Fibroblast of lung (primary cell): ENCODE measurements at regions not wholly inside any gene's neighbourhood (a gene's known extent, or its start where the extent isn't known, plus 50 kb on each side); places are given as distances from the start of the nearest gene placed in this dataset.

ENCODE experiments used
- DNase-seq, 2 donors: peaks; one replicate each; pipeline versions ENCODE4 v3.0.0 to v3.0.0-alpha.2; 2010; ENCODE audit warnings: low read depth in 2 of 2
- H2AFZ ChIP-seq: 2 replicates; pipeline ENCODE4 v1.5.1; 2012; ENCODE audit warnings: low read length, control low read depth, inconsistent platforms
- H3K27ac ChIP-seq: 2 replicates; pipeline ENCODE4 v1.5.1; 2011; ENCODE audit warnings: low read length, control low read depth; ENCODE audit not compliant: insufficient read depth
- H3K27me3 ChIP-seq: 2 replicates; pipeline ENCODE4 v1.5.1; 2011; ENCODE audit warnings: mild to moderate bottlenecking, low read length; ENCODE audit not compliant: control insufficient read depth, insufficient read depth
- H3K36me3 ChIP-seq: 2 replicates; pipeline ENCODE4 v1.5.1; 2011; ENCODE audit warnings: low read length; ENCODE audit not compliant: control insufficient read depth, insufficient read depth
- H3K4me1 ChIP-seq: 2 replicates; pipeline ENCODE4 v1.5.1; 2011; ENCODE audit warnings: low read length; ENCODE audit not compliant: control insufficient read depth, insufficient read depth; ENCODE audit errors: extremely low read depth
- H3K4me2 ChIP-seq: 2 replicates; pipeline ENCODE4 v1.5.1; 2011; ENCODE audit warnings: low read length, control low read depth; ENCODE audit not compliant: insufficient read depth; ENCODE audit errors: extremely low read depth
- H3K4me3 ChIP-seq, 4 experiments: fragments of 200-600 bp in 1 of 4; sonication (generic) in 1 of 4; replicated peaks in 1 of 4; 2 replicates each; pipeline ENCODE4 v1.5.1; 2011 to 2016; ENCODE audit warnings: low read length in 4 of 4, low read depth in 3 of 4, mild to moderate bottlenecking in 3 of 4, control low read depth in 2 of 4, inconsistent platforms in 1 of 4, mixed read lengths in 1 of 4; ENCODE audit not compliant: insufficient read depth in 1 of 4; ENCODE audit errors: control extremely low read depth in 1 of 4
- H3K79me2 ChIP-seq: 2 replicates; pipeline ENCODE4 v1.5.1; 2012; ENCODE audit warnings: mild to moderate bottlenecking, low read length, inconsistent platforms; ENCODE audit not compliant: control insufficient read depth, insufficient read depth
- H3K9ac ChIP-seq: 2 replicates; pipeline ENCODE4 v1.5.1; 2011; ENCODE audit warnings: mild to moderate bottlenecking, low read length, control low read depth; ENCODE audit not compliant: insufficient read depth
- H3K9me3 ChIP-seq: 2 replicates; pipeline ENCODE4 v1.5.1; 2012; ENCODE audit warnings: low read depth, low read length; ENCODE audit not compliant: control insufficient read depth, insufficient read depth
- H4K20me1 ChIP-seq: 2 replicates; pipeline ENCODE4 v1.5.1; 2011; ENCODE audit warnings: low read length; ENCODE audit not compliant: control insufficient read depth, insufficient read depth; ENCODE audit errors: extremely low read depth
- EZH2 ChIP-seq: IDR thresholded peaks from 2 replicates; pipeline ENCODE4 v1.5.1; 2012; ENCODE audit warnings: low read length, control low read depth, mild to moderate bottlenecking; ENCODE audit errors: missing control alignments
- TF ChIP-seq, protein P1 (sequence below), 2 donors: IDR thresholded peaks in 1 of 2; conservative IDR thresholded peaks in 1 of 2; 1 replicate in 1 of 2; 2 replicates in 1 of 2; pipeline ENCODE4 v1.5.1; 2011 to 2012; ENCODE audit warnings: low read length in 2 of 2, control low read depth in 1 of 2, inconsistent platforms in 1 of 2, low read depth in 1 of 2, mild to moderate bottlenecking in 1 of 2

DNA sequence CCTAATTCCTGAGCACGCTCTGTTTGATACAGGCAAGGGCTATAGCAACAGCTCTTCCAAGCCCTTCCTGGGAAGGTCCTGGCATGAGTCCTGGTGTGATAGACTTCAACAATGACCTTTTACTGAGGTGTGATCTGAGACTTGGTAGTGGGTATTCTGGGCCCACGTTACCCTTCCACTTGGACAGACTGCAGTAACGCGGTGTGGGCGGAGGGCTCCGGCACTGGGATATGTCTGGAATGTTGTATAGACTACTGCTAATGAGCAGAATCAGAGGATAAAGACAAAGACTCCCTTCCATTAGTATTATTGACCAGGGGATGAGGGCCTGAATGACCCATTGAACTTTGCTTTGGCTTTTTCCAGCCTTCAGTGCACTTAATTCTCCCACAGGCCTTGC lies 262.3 kb downstream of the RWDD3 start:
- Histone ChIP-seq H4K20me1 (no peaks in the 10 kb centered on the region), H3K4me2 (no peak overlapping the region), H2AFZ (no peak overlapping the region), H3K79me2 (no peaks in the 10 kb centered on the region), H3K4me3 (no peak overlapping the region), H3K9me3 (no peaks in the 10 kb centered on the region), H3K27ac (no peak overlapping the region), H3K4me1 (no peaks in the 10 kb centered on the region), H3K27me3 (no peaks in the 10 kb centered on the region), H3K9ac (no peak overlapping the region), H3K36me3 (no peaks in the 10 kb centered on the region)
- no peak for TF ChIP-seq EZH2
- TF ChIP-seq, protein P1, sequence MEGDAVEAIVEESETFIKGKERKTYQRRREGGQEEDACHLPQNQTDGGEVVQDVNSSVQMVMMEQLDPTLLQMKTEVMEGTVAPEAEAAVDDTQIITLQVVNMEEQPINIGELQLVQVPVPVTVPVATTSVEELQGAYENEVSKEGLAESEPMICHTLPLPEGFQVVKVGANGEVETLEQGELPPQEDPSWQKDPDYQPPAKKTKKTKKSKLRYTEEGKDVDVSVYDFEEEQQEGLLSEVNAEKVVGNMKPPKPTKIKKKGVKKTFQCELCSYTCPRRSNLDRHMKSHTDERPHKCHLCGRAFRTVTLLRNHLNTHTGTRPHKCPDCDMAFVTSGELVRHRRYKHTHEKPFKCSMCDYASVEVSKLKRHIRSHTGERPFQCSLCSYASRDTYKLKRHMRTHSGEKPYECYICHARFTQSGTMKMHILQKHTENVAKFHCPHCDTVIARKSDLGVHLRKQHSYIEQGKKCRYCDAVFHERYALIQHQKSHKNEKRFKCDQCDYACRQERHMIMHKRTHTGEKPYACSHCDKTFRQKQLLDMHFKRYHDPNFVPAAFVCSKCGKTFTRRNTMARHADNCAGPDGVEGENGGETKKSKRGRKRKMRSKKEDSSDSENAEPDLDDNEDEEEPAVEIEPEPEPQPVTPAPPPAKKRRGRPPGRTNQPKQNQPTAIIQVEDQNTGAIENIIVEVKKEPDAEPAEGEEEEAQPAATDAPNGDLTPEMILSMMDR (conservative IDR thresholded peaks at IDR 0.05 in 1 of 2, IDR thresholded peaks at IDR 0.05 in 1 of 2; ENCODE audit: low read depth in 1 of 2, low read length in 2 of 2) = no peak
- DNase-seq = no peak

DNA sequence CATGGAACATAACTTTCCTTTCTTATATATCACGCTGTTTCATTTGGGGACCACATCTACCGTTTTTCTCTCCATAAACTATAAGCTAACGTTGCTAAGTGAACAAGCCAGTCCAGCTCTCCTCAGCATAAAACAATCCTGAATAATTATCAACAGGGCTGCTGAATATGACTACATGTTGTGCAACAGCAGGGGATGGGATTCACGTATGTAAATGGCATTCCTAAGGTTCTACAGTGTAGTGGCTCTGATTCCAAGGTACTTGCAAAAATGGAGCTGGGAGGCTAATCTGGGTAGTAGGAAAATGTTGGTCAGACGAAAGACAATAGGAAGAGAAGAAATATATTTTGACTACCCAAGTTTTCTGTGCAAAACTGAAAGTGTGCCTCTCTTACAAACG lies 262.8 kb downstream of the RWDD3 start:
- Histone ChIP-seq H3K27me3 (no peaks in the 10 kb centered on the region), H3K9ac (no peak overlapping the region), H3K4me1 (no peaks in the 10 kb centered on the region), H4K20me1 (no peaks in the 10 kb centered on the region), H3K79me2 (no peaks in the 10 kb centered on the region), H3K36me3 (no peaks in the 10 kb centered on the region), H2AFZ (no peak overlapping the region), H3K27ac (no peak overlapping the region), H3K4me3 (no peak overlapping the region), H3K4me2 (no peak overlapping the region), H3K9me3 (no peaks in the 10 kb centered on the region)
- no peak for DNase-seq
- TF ChIP-seq, protein P1 (conservative IDR thresholded peaks at IDR 0.05 in 1 of 2, IDR thresholded peaks at IDR 0.05 in 1 of 2; ENCODE audit: low read depth in 1 of 2, low read length in 2 of 2) = no peak
- no peak for TF ChIP-seq EZH2

DNA sequence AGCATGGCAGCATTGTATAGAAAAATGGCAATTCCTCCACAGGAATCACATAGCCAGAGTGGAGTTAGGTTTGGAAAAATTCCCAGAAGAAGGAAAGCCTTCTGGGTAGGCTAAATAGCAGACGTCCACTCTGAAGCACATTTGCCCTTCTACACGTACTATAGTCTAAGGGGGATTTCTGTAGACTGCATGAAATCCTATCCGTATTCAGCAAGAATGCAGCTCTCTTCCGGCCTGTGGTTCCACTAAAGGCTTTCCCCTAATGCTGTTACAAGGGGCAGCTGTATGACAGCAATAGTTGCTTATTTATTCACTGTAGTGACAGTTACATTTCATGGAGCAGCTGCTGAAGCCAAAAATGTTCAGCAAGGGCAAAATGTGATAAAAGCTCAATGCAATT lies 263.6 kb downstream of the RWDD3 start:
- H3K4me1 ChIP-seq = no peaks in the 10 kb centered on the region
- no peak overlapping the region for H3K9ac ChIP-seq
- no peaks in the 10 kb centered on the region for H3K9me3 ChIP-seq
- no peaks in the 10 kb centered on the region for H3K36me3 ChIP-seq
- no peak overlapping the region for H3K4me3 ChIP-seq
- H3K27me3 ChIP-seq = no peaks in the 10 kb centered on the region
- H3K79me2 ChIP-seq = no peaks in the 10 kb centered on the region
- no peak overlapping the region for H3K4me2 ChIP-seq
- DNase-seq = no peak
- H4K20me1 ChIP-seq = no peaks in the 10 kb centered on the region
- no peak for TF ChIP-seq EZH2
- TF ChIP-seq, protein P1 (conservative IDR thresholded peaks at IDR 0.05 in 1 of 2, IDR thresholded peaks at IDR 0.05 in 1 of 2; ENCODE audit: low read depth in 1 of 2, low read length in 2 of 2) = no peak
- no peak overlapping the region for H3K27ac ChIP-seq
- H2AFZ ChIP-seq = no peak overlapping the region
